HG03159 (cell line): ENCODE measurements at regions not wholly inside any gene's neighbourhood (a gene's known extent, or its start where the extent isn't known, plus 50 kb on each side); places are given as distances from the start of the nearest gene placed in this dataset.
"Not testable (repeated sequence)": the region's sequence is repeated elsewhere in the genome, so short reads cannot be mapped to it uniquely, and the experiment has no call there.

Source experiments
- ATAC-seq: cut with Tn5 transposase; IDR thresholded peaks from one replicate; pipeline ENCODE4 v1.9.1; 2021; ENCODE audit warnings: mild to moderate bottlenecking, moderate library complexity; ENCODE audit not compliant: unreplicated experiment

DNA sequence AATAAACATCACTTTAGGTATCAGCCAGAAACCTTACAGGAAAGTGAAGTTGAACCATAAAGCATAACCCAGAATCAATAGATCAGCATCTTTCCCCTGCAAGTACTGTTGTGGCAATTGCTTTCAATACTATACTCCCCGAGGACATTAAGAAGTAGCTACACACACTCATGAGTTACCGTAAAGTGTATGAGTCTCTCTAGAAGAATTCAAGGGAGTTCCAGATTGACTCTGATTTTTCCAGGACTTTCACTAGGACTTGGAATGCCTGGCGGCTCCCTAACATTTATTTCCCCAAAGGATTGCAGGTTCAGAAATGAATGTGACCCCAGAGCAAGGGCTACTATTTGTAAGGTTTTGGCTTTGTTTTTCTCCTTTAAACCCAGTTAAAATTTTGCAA, 465.4 kb upstream of the MDGA2 start:
- no peak for ATAC-seq

DNA sequence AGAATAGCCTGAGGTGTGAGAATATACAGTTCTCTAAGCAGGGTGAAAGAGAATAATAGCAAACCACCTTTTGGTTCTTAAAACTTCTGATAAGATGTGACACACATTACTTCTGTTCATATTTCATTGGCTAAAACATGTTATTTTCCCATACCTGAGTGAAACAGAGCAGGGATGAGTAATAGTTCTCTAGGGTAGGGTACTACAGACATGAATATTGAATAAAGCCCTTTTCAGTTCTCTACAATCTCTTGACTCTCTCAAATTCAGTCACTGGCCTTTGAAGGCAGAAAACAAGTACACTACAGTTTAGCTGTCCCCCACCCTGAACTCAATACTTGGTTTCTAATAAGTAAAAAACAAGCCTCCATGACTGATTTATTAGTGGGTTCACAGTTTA, 454.1 kb upstream of the MDGA2 start:
- no peak for ATAC-seq

DNA sequence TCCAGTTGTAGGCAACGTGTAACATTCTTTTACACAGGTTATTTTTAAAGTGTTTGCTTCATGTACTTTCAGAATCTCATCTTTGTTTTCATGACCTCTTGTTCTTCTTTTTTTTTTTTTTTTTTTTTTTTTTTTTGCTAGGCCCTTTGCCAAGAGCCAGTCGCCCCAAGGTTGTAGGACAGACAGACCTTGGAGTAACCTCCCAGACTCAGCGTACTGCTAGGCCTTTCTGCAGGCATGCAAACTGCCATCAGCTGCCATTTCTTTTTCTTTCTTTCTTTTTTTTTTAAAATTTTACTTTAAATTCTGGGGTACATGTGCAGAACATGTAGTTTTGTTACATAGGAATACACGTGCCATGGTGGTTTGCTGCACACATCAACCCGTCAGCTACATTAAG, 452.3 kb upstream of the MDGA2 start:
- no peak for ATAC-seq

DNA sequence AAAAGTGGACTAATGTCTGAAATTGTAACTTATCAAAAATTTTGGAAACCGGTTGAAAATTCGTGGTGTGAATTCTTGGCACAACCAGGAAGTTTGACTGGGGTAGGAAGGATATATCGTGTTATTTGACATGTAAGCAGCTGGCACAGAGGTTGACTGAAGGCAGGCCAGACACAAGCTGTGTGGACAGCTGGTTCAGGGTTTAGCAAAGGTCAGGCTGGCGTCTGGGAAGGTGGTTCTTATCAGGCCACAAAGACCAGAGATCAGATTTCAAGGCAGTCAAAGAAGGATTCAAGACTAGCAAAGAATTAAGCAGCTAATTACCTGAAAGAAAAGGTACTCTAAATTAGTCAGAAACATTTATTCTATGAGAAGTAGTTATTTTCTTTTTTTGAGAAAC, 450.2 kb upstream of the MDGA2 start:
- ATAC-seq: no peak

DNA sequence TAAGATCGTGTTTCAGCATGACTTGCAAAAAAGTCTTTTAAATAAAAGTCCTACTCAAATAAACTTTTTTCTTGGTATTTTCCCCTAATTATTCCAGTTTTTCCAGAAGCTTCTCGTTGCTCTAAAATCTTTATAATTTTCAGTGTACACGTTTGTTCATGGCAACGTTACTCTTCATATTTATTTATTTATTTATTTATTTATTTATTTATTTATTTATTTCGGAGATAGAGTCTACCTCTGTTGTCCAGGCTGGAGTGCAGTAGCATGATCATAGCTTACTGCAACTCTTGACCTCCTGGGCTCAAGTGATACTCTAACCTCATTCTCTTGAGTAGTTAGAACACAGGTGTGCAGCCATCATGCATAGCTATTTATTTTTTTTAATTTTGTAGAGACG, 438.3 kb upstream of the MDGA2 start:
- no peak for ATAC-seq

DNA sequence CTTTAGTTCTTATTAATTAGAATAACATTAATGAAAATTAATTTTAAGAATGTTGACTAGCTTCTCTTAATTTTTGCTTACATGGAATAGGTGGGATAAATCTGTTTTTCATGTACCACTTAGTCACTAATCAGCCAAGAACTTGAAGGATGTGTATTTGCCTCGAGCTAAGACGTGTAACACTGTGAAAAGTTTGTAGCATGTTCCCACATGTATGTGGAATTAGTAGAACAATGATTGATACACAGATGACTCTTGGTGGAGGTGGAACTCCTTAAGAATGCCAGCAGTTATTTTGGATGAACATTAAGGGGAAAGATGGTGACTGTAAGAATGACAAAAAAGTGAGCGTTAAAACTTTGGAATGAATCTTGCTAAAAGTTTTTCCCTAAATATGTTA, 435.7 kb upstream of the MDGA2 start:
- ATAC-seq: no peak

DNA sequence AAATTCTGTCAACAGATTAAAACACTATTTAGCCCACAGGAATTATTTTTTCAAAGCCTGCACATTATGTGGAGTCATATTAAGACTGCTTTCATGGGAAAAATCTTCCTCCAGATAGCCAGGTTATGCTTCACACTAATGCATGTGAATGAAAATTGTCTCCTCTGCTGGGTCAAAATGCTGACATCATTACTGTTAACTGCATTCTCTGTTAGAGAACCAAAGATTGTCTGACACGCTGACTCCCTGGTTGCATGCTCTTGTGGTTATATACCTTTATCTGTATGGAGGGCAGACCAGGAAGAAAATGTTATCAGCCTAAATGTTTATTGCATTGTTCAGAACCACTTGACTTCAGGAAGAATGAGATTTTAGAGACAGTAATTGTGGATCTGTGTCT, 432.2 kb upstream of the MDGA2 start:
- ATAC-seq: no peak

DNA sequence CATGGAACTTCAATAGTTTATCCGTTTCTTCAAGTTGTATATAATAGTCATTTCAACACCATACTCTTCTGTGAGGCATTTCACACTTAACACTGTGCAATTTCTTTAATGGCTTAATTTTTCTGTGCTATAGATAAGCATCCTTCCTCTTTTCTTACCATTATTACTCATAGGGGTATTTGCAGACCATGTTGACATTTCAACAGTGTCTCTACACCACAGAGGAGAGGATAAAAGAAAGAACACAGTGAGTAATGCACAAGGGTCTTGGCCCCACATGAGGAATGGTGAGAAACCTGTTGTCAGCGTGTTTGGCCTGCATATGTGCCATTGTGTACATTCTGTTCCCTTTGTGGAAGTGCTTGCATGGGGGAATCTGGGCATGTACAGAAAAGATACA, 421.5 kb upstream of the MDGA2 start:
- ATAC-seq: no peak

DNA sequence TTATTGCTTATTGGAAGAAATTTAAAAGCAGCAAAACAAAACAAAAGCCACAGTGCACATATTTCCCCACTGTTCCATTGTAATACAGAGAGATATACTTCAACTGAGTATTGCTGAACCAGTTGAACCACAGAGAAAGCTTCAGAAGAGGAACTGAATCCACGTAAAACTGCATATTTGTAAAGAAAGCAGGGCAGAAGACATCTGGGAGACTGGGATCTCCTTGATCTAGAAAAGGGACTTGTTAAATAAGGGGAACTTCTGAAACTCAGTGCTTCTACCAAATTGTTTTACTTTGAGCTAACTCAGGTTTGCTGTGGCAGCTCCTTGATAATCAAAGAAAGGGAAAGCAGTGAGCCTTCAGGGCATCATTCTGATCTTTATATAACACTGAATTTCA, 411.1 kb upstream of the MDGA2 start:
- ATAC-seq: no peak

DNA sequence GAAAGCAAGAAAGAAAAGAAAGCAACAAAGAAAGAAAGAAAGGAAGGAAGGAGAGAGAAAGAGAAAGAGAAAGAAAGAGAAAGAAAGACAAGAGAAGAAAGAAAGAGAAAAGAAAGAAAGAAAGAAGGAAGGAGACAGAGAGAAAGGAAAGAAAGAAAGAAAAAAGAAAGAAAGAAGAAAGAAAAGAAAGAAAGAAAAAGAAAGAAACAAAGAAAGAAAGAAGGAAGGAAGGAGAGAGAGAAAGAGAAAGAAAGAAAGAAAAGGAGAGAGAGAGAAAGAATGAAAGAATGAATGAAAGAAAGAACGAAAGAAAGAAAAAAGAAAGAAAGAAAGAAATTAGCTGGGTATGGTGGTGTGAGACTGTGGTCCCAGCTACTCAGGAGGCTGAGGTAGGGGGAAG, 400.1 kb upstream of the MDGA2 start:
- ATAC-seq: no peak

DNA sequence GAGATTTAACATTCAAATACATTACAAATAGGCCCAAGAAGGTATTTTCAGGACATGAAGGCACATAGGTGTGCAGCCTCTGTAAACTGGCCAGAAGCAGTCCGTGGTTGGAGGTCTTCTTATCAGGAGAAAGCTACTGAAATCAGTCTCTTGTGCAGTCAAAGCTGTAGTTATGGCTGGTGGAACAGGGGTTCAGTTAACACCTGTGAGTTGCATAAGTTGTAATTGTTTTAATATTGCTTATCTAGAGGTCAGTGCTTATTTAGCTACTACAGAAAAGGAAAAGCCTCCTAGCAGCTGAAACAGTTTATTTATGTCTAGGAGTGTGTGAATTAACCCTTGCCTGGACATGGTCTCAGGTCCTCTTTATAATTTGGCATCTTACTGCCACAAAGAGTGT, 377.6 kb upstream of the MDGA2 start:
- ATAC-seq: no peak

DNA sequence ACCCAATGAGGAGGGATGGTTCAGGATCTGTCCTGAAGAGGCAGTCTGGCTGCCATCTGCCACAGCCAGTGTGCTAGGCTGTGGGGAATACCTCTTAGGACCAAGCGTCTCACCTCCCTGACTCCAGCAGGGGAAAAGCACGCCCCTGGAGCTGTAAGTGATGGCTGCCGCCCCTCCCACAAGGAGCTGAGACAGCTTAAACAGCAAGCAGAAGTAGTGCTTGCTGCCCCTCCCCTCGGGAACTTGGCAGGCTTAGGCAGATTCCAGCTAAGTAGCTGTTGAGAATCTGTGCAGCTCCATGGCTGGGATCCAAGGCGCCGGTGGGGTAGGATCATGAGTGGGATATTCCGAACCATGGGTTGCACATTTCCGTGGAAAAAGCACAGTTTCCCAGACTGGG, 360.4 kb upstream of the MDGA2 start:
- ATAC-seq: no peak

DNA sequence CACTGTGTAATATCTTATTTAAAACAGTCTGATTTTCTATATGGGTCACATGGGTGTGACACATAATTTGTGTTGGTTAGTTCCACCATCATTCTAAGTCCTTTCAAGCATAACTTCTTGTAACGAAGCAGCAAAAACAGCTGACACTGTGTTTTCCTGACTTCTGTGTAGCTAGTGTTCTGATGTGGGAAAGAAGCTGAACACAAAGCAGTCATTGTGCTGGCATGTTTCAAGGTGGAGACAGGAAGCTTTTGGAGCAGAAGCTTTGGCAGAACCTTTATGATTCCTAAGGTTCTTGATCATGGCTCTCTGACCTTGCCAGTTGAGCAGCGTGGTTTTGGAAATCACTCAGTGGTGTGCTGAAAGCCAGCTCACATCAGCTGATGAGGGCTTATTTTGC, 351.7 kb upstream of the MDGA2 start:
- ATAC-seq: no peak

DNA sequence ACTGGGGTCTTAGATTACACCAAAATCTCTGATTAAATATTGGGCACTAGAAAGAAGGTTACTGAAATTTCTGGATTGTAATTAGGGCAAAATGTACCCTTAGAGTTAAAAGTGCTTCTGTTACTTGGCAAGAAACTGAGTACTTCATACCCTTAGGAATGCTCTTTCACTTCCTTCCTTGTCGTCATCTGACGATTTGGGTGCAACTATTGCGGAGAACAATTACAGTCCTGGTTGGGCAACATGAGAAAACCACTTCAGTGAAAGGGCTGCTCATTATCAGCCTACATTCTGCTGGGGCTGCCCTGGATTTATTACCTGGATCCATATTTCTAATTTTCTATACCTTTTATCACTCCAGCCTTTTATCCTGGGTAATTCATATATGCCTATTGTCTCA, 348.5 kb upstream of the MDGA2 start:
- no peak for ATAC-seq

DNA sequence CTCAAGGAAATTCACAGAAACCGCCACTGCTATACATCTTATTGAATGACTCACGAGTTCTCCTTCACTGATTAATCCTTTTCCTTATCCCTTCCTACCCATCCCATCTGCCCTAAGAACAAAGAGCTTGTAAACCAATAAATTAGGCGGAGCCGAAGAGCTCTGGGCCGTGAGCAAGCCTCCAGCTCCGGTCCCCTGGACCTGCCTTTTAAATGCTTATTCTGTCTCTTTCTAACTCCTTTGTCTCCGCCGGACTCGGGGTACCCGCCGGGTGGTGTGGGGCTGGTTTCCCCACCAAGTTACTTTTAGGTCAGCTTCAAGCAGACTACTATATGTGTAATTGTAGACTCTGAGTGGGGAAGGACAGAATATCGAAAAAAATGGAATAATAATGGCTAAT, 336.1 kb upstream of the MDGA2 start:
- not testable (repeated sequence) for ATAC-seq

DNA sequence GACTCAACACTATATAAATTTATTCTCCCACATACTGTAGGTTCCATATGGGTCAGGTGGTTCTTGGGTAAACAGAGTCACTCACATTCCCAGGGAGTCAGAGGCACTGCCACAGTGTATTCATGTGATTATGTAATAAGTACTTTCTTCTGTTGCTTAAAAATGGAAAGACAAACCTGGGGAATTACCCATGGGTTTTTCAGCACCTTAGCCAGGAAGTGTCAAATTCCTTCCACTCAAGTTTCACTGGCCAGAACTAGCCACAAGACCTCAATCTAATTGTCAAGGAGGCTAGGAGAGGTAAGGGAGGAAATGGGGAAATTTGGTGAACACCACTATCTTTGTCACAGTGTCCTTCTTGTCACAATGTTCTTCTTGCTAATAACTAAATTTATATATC, 333.2 kb upstream of the MDGA2 start:
- no peak for ATAC-seq

DNA sequence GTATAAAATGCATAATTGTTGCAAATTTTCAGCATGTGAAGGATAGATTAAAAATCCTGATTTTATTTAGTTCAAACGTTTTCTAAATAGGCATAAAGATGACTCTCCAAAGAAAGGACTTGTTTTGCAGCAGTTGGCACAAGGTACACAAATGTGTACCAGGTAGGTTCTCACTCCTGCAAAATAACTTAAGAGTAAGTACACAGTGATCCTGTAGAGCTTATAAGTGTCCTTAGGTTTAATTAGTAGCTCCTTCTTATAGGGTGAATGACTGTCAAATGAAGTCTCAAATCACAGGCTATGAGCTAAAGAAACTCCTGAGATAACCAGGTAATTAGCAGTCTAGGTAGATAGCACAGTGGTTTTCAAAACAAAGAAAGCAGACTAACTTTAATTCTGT, 330.6 kb upstream of the MDGA2 start:
- ATAC-seq: no peak

DNA sequence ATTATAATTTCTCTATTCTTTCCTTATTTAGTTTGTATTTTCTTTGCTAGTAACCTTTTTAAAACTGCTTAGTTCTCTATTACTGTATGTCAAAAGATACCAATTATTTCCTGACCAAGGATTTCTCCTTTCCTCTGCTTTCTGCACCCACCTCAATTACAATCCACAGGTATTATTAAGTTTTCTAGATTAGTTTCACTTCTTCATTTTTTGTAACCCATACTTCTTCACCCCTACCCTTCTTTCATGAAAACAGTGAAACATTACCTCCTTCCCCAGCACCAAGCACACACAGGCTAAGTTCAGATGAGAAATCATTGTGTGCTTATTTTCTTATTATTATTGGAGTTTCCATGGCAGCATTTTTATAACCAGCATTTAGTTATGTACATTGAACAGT, 318.5 kb upstream of the MDGA2 start:
- ATAC-seq: no peak

DNA sequence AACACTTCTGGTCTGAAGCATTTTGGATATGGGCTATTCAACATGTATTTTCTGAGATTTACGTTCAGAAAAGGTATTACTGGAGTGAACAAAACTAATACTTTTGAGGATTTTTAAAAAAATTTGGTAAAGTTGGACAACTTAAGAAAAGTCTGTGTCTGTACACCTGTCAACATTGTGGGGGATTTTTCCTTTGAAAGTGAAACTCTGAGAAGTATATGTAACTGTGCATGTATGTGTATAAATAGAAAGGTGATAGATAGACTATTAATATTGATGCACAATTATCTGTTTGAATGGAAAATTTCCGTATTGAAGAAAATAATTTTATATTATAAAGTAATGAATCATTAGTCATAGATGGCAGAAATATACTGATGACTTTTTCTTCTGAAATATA, 312.8 kb upstream of the MDGA2 start:
- ATAC-seq: no peak

DNA sequence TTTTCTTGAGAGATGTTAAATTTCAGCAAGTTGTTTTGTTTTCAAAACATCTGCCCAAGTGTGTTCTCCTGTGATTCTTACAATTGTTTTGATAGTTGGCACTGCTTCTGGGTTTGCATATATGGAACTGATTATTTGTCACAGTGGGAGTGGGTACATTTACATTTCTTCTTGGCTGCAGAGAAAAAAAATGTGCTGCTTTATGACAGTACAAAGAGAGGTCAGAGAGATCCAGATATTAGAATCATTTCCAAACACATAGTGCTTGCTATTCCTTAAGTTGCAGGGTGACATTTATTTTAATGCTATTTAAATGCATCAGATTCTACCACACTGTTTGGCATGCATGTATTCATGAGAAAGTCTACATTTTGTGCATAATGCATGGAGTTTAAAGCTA, 303.5 kb upstream of the MDGA2 start:
- ATAC-seq: no peak

DNA sequence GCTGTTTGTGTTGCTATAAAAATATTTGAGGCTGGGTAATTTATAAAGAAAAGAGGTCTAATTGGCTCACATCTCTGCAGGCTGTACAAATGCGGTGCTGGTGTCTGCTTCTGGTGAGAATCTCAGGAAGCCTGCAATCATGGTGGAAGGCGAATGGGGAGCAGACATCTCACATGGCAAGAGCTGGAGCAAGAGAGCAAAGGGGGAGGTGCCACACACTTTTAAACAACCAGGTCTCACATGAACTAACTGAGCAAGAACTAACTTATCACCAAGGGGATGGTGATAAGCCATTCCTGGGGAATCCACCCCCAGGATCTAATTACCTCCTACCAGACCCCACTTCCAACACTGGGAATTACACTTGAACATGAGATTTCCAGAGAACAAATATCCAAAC, 300.7 kb upstream of the MDGA2 start:
- ATAC-seq: no peak

DNA sequence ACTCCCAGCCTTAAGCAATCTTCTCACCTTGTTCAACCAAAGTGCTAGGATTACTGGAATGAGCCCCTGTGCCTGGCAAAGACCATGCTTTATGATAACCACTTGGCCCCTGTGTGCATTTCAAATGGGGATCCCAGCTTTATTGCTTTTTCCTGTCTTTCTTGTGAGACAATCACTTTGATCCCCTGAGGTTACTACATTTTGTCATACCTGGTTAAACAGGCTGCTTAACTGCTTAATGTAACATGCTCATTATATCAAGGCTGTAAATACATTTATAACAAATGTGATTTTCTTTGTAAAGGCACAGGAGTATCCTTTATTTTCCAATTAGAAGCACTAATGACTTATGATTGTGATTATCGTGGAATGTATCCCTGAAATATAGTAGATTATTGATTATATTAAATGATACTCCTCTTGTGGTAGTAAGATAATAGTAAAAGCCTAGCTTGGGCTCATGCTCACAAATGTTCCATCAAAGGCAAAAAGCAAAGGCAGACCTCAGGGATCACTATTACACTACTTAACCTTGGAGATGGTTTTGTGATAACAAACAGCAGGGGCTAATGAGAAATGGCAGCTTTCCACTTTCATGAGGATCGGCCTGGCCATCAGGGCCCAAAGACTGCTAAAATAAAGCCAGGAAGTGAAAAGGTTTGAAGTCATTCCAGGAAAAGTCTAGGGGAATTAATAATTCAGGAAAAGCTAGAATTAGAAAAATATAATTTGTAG, 290.8 kb upstream of the MDGA2 start:
- no peak for ATAC-seq

DNA sequence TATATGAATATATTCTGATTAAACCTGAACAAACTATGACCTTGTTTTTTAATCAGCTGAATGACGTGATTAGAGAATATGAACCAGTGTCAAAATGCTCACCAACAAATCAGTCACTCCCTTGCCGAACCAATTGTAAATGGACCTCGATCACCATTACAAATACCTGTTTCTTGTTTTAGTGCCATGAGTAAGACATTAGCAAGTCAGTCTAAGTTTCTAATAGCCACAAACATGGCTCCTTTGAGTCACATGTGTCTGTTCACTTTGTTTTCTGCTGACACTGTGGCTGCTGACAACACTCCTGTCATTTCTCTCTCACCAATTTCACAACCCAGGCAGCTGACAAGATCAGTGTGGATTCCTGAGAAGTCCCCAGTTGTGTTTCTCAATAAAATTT, 286.2 kb upstream of the MDGA2 start:
- ATAC-seq: no peak

DNA sequence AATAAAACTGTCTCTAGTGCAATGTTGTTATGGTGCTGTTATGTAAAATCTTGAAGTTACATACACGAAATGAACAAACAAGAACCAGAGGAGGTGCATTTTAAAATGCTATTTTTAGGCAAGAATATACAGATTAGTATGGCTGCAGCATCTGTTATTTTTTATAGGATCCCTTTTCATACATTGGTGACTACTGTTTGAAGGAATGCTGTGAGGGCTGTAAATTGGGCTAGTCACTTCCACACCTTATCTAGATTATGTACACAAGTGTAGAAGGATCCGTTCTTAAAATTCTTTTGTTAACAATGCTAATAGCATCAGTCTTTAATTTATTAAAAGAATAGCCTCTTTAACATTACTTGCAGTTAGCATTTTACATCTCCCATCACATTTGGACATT, 284.3 kb upstream of the MDGA2 start:
- ATAC-seq: no peak
